Caki2 (cell line): ENCODE measurements at regions not wholly inside any gene's neighbourhood (a gene's known extent, or its start where the extent isn't known, plus 50 kb on each side); places are given as distances from the start of the nearest gene placed in this dataset.

Experiments
- DNase-seq: peaks from one replicate; pipeline ENCODE4 v3.0.0-alpha.2; 2015; ENCODE audit warnings: low read depth
- in situ Hi-C: cut with HindIII; loops from 2 replicates; pipeline ENCODE4 v1.10.0; 2016; ENCODE audit warnings: low sequenced_read_pairs, low pct_unique_long_range_greater_than_20kb, mixed read lengths

- in situ Hi-C loops, result loop anchor here (10.0 kb wide), 1 partner anchor 111 kb away; no protein-coding TSS in a partner anchor
- DNase-seq, result no peak
Measured at GRCh38 chr10:110445871-110446270, 51.8 kb upstream of the DUSP5 start.

- in situ Hi-C loops, result loop anchor here (10.0 kb wide), 1 partner anchor 111 kb away; no protein-coding TSS in a partner anchor
- no peak for DNase-seq
Measured at GRCh38 chr10:110446277-110446676, 51.4 kb upstream of the DUSP5 start.

GRCh38 chr10:110446954-110447608 lies 50.6 kb upstream of the DUSP5 start:
- DNase-seq, result no peak
- in situ Hi-C loops, result loop anchor here (10.0 kb wide), 1 partner anchor 112 kb away; no protein-coding TSS in a partner anchor

DNA sequence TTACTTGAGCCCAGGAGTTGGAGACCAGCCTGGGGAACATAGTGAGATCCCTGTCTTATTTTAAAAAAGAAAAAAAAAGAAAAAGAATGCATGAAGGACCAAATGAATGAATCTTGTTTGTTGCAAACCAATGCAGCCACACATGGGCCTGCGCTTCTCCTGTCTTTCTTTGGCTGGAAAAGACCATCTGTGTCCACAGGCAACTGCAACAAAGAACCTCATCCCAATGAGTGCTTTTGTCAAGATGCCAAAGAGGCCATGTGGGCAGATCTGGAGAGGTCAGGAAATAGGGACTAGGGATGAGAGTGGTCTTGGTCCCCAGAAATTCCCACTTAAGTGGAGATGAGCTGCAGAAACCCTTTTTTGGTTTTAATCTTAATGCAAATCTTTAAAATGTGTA lies 49.8 kb upstream of the DUSP5 start:
- no peak for DNase-seq
- in situ Hi-C loops, result loop anchor here (10.0 kb wide), 1 partner anchor 113 kb away; no protein-coding TSS in a partner anchor
